GM12875 (cell line): ENCODE measurements at regions not wholly inside any gene's neighbourhood (a gene's known extent, or its start where the extent isn't known, plus 50 kb on each side); places are given as distances from the start of the nearest gene placed in this dataset.

Source experiments
- H3K4me3 ChIP-seq: one replicate; pipeline ENCODE4 v1.5.1; 2011; ENCODE audit warnings: low read depth, low read length, control low read depth
- TF ChIP-seq, protein P1 (sequence below): IDR thresholded peaks from 2 replicates; pipeline ENCODE4 v1.5.1; 2011; ENCODE audit warnings: low read depth, mild to moderate bottlenecking, control low read depth, inconsistent platforms, low read length, moderate library complexity, borderline replicate concordance; ENCODE audit not compliant: insufficient read depth

DNA sequence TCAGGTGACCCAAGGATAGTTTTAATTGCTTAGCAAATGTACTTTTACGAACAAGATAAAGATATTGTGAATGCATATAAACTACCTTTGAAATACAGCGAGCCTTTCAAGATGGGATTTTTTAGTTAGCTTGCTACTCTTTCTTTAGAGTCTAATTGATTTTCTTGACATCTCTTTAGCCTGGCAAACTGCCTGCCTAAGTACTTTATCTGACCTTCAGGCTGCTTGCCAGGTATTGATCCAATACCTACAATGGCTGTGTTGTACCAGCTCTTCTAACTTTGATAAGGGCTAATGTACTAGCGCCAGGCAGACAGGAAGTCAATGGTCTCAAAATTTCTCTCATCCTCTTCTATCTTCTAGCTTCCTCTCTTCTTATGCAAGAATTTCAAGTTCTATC, 414.4 kb upstream of the ACVR2A start:
- TF ChIP-seq, protein P1, sequence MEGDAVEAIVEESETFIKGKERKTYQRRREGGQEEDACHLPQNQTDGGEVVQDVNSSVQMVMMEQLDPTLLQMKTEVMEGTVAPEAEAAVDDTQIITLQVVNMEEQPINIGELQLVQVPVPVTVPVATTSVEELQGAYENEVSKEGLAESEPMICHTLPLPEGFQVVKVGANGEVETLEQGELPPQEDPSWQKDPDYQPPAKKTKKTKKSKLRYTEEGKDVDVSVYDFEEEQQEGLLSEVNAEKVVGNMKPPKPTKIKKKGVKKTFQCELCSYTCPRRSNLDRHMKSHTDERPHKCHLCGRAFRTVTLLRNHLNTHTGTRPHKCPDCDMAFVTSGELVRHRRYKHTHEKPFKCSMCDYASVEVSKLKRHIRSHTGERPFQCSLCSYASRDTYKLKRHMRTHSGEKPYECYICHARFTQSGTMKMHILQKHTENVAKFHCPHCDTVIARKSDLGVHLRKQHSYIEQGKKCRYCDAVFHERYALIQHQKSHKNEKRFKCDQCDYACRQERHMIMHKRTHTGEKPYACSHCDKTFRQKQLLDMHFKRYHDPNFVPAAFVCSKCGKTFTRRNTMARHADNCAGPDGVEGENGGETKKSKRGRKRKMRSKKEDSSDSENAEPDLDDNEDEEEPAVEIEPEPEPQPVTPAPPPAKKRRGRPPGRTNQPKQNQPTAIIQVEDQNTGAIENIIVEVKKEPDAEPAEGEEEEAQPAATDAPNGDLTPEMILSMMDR: no peak
- H3K4me3 ChIP-seq: no peak overlapping the region

DNA sequence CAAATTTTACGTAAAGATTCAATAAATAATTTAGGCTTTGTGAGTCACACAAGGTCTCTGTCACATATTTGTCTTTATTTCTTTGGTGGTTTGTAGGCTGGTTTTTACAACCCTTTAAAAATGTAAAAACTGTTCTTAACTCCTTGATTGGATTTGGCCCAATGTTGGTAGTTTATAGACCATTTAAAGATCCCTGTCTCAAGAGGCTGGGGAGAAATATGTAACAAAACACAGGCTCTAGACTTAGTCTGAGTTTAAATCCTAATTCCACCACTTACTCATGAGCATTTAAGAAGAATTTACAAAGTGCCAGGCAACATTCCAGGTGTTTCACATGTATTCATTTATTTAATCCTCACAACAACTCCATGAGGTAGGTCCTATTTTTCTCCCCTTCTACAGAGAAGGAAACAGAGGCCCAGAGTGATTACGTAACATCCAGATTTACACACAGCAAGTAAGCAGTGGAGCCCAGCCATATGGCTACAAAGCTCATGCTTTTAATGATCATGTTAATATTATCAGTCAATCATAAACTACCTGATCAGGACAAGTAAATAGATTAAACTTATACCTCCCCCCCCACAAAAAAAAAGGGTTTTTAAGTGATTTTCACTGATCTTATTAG, 416.6 kb upstream of the ACVR2A start:
- TF ChIP-seq, protein P1: no peak

DNA sequence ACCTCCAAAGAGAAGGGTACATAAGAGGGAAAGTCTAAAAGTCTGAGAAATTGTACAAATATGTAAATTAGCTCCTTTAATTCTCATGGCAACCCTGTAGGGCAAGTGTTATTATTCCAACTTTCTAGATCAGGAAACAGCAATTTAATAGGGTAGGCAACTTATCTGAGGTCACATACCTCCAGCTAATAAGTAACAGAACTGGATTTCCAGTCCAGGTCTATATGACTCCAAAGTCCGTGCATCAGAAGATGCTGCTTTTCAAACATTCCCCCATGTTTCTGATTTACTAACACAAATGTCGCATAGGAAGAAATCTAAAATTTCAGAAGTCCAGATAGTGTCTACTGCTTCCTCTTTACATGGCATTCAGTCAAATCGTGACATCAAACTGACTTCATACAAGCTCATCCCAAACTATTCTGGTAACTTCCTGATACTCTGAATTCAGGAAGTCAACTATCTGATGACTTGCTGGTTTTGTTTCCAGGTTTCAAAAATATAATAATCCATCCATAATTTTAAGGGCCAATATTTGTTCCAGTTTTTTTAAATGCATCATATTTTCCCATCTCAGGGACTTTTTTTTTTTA, 419.3 kb upstream of the ACVR2A start:
- TF ChIP-seq, protein P1: no peak
- H3K4me3 ChIP-seq: no peak overlapping the region

More for the DNA sequence above, 416.6 kb upstream of the ACVR2A start:
- H3K4me3 ChIP-seq: no peak overlapping the region

DNA sequence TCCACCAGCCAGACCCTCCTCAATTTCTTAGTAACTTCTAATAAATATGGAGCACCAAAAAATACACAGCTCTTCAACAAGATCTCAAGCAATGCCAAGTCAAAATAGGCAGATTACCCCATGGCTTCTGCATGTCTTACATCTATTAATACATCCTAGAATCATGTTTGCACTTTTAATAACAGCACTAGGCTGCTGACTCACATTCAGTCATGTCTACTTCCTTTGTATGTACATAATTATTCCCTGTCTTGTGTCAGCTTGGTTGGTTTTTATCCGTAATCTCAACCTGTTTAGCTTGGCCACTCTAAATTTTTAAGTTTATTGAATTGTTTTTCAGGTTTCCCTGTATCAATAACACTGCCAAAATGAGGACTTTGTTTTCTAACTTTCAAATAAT, 420.1 kb upstream of the ACVR2A start:
- TF ChIP-seq, protein P1: no peak
- no peak overlapping the region for H3K4me3 ChIP-seq

DNA sequence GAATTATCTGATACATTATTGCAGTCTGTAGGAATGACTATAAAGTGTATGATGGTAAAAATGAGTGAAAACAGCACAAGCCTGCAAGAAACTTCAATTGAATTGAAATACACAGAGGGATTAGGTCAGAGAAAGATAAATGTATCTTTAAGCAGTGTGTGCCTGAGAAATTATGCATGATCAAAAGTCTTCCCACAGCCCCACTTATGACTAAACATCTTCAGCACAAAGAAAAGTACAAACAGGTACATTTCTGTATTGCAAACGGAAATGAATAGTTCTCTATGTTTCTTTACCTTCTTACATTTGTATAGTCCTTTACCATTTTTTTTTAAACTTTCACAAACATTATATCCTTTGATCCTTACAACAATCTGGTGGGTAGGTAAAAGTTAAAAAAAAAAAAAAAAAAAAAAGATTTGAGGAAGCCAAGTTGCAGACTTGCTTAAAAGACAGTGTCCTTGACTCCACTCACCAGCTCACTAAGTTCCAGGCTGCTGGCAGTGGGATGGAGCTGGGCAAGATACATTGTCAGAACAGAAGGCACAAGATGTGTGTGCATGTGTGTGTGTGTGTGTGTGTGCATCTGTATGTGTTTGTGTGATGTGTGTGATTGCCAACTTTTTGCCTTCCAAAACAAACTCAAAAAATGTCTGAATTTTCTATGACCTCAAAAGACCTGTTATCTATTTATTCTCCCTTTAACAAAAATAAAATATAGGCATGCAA, 423.7 kb upstream of the ACVR2A start:
- TF ChIP-seq, protein P1: no peak
- no peak overlapping the region for H3K4me3 ChIP-seq

DNA sequence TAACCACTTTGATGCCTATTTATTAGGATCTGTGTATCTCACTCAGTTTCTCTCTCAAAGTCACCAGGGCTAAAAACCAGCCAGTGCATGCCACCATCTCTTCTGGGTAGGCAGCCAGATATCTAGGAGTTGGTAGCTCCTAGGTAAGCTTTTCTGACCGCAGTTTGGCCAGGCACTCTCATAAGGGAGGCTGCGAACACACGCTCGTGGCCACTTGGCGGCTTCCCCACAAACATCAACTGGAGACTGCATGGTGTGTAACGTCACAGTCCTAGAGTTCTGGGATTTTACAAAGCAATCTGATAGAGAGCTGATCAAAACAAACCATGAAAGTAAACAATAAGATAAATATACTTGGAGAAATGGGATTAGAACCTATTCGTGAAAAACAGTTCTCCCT, 424.3 kb upstream of the ACVR2A start:
- TF ChIP-seq, protein P1: no peak
- H3K4me3 ChIP-seq: no peak overlapping the region
